ENCODE measurements at regions not wholly inside any gene's neighbourhood (a gene's known extent, or its start where the extent isn't known, plus 50 kb on each side); places are given as distances from the start of the nearest gene placed in this dataset.

DNA sequence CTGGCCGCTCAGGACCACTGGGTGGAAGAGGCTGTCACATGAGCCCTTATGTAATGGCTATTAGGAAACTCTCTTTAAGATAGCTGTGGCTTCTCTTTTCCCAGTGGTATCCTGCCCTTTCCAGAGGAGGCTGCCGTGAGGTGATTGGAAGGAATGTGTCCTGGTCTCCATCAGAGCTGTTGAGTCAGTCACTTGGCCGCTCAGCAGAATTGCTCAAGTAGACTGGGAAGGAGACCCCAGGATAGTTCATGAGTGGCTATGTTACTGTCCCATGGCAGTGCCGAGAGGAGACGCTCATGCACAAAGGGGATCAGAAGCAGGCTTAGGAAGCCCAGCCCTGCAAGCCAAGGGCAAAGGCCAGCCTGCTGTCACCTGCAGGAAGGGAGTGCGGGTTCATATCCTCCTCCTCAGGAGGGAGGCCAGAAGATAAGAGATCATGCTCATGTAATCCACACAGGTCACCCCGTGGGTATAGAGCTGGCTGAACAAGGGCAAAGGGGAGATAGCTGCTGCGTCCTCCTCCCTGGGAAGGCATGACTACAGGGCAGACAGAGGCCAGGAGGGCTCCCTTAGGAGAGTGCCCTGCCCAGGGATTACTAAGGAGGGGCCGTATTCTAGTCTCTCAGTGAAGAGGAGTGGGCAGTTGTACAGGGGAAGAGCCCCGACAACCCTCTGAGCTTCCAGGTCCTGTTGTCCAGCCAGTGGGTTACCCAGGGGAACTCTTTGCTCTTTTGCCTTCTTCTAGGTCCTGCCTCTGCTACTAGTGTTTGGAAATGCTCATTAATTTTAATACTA lies 137.0 kb upstream of the MAX start:
- TF ChIP-seq EZH2 (IDR thresholded peaks at IDR 0.05; ENCODE audit: insufficient read depth, poor library complexity, severe bottlenecking) (no peak), EZH2phosphoT487 (IDR thresholded peaks at IDR 0.05; ENCODE audit: insufficient read depth, low read depth) (no peak)
